ENCODE measurements at regions not wholly inside any gene's neighbourhood (a gene's known extent, or its start where the extent isn't known, plus 50 kb on each side); places are given as distances from the start of the nearest gene placed in this dataset.
A peak's percentile ranks its signal among the peaks of the same experiment; 100 is the strongest.
"Not testable (repeated sequence)": the region's sequence is repeated elsewhere in the genome, so short reads cannot be mapped to it uniquely, and the experiment has no call there.

DNA sequence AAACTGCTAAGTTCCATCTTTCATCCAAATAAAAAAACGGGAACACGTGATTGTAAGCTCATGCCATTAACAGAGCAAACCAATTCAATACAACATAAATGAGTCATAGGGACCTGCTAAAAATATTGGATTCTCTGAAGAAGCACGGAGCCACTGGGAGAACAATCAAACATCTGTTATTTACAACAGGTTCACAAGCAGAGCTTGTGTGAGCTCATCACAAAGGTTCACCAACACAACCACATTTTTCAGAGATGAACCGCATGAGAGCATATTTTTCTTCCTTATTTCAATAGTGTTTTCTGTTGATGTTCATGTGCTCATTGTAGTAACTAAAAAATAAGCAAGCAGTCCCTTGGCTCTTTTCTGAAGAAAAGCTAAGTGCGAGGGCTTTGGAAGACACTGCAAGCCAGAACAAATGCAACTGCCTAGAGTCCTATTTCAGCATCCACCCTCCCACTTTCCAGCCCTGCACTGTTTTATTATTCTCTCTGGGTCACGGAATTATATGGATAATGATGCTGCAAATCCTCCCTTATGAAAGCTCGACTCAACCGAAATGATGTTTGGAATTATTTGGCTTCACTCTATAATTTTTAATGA is 545.8 kb downstream of the LIG4 start:
- no peak for DNase-seq (ENCODE audit: low spot score)

DNA sequence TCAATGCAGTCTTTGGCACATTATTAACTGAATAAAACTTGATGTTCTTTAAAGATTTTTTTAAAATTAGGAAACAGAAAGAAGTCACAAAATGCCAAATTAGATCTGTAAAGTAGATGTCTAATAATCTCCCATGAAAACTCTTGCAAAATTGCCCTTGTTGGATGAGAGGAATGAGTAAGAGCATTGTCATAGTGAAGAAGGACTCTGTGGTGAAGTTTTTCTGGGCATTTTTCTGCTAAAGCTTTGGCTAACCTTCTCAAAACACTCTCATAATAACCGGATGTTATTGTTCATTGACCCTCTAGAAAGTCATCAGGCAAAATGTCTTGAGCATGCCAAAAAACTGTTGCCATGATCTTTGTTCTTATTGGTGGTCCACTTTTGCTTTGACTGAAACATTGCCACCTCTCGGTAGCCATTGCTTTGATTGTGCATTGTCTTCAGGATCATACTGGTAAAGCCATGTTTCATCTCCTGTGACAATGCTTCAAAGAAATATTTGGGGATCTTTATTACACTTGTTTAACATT is 549.3 kb downstream of the LIG4 start:
- no peak for DNase-seq (ENCODE audit: low spot score)

DNA sequence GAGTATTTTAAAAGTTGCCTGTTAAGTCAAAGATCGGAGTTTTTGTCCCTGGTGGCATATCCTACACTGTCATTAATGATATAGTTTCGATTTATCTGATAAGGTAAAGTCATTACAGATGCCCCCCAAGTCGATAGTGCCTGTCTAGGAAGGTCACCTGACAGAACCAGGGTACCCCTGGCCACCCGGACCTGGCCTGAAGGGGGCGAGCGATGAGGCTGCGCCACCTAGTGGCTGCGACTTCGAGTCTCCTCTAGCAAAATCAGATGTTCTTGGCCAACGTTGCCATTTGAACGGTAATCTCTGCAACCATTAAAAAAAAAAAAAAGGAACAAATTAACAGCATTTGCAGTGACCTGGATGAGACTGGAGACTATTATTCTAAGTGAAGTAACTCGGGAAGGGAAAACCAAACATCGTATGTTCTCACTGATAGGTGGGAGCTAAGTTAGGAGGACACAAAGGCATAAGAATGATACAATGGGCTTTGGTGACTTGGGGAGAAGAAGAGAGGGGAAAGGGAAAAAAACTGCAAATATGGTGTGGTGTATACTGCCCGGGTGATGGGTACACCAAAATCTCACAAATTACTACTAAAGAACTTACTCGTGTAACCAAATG is 565.1 kb downstream of the LIG4 start:
- DNase-seq (ENCODE audit: low spot score): peak; percentile 2

DNA sequence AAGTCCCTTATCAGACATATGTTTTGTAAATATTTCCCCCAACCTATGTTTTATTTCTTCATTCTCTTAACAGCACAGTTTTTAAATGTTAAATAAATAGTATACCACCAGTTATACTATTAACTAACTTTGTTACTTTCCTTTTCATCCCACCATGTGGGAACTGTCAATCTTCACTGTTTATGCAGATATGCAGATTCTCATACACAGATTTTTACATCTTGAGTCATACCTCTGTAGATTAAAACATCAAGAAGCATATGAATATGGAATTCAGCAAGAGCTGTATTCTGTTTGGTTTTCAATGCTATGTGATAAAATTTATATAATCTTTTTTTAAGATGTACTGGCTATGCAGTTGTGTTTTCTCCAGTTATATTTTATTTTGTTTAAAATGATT is 566.3 kb downstream of the LIG4 start:
- DNase-seq (ENCODE audit: low spot score): no peak

DNA sequence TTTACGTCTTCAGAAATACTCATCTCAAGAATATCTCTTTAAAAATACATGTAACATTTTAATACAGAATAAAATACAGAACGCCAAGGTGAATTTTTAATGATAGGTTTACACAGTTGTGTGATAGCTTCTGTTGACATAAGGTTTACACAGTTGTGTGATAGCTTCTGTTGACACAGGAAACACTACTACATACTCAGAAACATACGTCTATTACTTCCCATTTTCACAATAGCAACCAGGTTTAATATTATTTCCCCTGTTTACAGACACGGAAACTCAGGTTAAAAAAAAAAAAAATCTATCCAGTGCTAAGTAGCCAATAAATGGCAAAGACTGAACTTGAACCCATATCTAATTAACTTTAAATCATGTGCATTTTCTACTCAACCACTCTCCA is 571.2 kb downstream of the LIG4 start:
- DNase-seq (ENCODE audit: low spot score): no peak

DNA sequence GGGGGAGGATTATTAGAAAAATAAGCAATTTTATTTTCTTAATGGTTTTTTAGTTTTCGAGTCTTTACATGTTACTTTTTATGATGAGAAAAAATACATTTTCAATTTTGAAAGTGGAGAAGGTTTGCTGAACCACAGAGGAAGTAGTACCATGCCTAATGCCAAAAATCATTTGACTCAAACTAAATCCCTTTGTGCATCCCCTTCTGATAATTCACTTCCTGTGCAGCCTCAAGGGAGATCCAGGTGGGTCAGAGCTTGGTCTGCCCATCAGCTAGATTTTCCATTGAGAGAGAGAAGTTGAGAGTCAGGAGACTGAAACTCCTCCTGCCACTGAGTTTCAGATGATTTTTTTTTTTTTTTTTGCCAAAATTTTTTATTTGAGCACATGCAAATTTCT is 571.7 kb downstream of the LIG4 start:
- no peak for DNase-seq (ENCODE audit: low spot score)

DNA sequence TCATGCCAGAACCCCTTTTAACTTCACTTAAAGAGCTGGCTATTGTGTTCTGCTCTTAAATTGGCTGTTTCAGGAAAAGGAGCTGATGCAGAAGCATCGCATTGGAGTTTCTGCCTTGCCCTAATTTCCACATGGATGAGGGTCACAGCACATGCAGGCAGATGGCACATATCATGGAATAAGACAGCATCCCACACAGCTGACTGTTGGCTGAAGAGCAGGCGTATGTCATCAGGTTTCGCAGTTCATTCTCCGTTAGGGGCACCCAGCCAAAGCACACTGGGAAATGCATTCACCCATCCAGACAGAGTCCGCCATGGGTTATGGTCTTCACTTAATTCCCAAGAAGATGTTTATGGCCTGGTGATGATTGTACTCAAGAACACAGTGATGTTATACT is 572.5 kb downstream of the LIG4 start:
- DNase-seq (ENCODE audit: low spot score): no peak

DNA sequence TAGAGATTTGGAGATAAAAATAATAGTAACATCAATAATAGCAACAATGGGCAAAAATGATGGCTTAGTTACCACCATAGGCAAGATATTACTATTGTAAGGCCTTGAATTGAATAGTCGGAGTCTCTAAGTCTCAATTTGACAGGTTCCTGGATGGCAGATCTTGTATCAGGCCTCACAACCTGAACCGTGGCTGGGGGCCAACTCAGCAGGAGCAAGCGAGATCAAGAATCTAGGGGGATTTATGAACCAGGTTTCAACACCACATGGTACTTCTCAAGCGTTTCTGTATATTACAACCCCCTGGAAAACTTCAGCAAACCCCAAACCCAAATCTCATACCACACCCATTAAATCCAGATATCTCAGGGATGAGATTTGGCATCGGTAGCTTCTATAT is 573.8 kb downstream of the LIG4 start:
- DNase-seq (ENCODE audit: low spot score): no peak

DNA sequence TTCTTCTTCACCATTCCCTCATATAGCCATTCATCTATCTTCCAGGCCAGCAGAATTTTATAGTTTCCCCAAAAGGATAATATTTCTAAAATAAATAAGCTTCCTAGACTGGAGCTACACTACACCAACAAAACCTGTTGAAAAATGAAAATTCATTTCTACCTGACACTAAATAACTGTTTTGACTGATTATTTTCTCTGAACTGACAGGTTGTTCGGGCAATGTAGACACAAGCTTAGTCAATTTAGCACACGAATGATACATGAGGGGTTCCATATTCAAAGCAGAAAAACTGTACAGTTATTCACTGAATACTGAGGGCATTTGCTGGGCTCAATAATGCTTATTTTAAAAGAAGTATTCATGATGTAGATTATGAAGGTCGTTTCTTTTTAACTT is 589.7 kb downstream of the LIG4 start:
- no peak for DNase-seq (ENCODE audit: low spot score)

DNA sequence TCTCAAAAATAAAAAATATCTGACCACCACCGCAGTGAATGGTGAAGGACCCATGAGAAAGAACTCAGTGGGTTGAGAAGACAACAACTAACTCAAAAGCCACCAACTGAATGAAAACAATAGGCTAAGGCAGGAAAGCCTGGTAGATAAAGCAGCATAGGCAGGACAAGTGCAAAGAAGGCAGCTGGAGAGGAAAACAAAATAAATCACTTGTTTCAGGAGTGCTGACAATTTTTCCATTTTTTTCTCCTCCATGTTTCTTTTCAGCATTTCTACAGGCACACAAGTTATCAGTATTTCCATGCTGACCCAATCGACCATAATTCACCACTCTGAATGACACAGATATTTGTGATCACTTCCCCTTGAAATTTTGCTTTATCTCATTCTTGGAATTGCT is 597.8 kb downstream of the LIG4 start:
- DNase-seq (ENCODE audit: low spot score): no peak

DNA sequence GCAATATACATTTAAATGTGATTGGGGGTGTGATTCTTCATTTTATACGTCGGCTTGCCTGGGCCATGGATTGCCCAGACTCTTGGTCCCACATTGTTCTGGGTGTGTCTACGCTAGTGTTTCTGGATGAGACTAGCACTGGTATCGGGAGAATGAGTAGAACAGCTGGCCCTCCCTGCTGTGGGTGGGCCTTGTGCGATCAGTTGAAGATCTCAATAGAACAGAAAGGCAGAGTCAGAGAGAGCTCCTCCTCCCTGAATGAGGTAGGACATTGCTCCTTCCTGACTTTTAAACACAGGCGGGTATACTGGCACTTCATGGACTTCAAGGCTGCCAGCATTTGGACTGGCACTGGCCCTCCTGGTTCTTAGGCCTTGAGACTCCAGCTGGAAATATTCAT is 603.0 kb downstream of the LIG4 start:
- no peak for DNase-seq (ENCODE audit: low spot score)

DNA sequence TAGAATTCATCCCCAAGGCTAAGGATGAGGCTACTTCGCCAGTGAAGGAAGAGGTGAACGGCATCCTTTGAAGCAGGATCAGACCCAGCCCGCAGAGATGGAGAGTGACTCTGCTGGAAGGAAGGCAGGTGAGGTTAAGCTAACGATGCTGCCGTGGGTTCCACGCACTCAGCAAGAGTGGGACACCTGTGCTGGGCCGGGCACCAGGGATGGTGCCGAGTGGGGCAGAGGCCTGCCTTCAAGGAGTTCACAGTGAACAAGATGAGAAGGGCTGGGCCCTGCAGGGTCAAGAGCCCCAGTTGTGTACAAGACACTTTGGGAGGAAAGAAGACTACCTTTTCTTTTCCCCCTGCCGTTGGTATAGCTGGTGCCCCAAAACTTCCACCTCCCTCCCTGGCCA is 606.6 kb downstream of the LIG4 start:
- DNase-seq (ENCODE audit: low spot score): no peak

DNA sequence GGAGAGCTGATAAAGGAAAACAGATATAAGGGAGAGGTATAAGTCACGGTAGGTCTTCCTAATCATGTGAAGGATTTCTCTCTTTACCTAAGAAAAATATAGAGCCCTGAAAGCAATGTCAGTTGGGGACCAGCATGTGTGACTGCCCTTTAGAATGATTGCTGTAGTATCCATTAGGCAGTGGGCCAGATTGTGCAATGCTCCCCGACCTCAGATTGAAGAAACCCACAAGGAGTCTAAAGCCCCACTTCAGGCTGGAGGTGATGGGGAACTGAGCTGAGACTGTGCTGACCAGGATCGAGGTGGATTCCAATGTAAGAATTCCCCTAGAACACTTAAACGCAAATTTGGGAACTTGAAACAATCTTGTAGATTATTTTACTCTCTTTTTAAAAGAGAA is 614.4 kb downstream of the LIG4 start:
- no peak for DNase-seq (ENCODE audit: low spot score)

DNA sequence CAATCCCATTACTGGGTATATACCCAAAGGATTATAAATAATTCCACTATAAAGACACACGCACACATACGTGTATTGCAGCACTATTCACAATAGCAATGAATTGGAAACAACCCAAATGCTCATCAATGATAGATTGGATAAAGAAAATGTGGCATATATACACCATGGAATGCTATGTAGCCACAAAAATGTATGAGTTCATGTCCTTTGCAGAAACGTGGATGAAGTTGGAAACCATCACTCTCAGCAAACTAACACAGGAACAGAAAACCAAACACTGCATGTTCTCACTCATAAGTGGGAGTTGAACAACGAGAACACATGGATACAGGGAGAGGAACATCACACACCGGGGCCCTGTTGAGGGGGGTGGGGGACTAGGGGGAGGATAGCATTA is 619.0 kb downstream of the LIG4 start:
- DNase-seq (ENCODE audit: low spot score): not testable (repeated sequence)

DNA sequence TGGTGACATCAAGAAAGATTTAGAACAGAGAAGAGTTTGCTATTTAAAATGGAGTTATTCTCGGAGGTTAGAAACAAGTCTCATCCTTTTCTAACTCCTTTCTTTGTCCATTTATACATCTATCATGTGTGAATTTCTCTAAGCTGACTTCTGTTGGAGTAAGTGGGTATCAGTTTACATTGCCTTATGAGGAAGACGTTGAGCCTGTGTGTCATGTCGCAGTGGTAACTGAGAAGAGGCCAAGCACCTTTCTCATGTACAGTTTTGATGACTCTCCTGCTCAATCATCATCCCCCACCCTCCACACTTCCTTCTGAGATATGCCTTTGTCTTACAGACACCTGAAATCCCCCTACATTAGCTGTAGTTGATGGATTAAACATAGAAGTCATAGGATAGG is 624.8 kb downstream of the LIG4 start:
- no peak for DNase-seq (ENCODE audit: low spot score)

DNA sequence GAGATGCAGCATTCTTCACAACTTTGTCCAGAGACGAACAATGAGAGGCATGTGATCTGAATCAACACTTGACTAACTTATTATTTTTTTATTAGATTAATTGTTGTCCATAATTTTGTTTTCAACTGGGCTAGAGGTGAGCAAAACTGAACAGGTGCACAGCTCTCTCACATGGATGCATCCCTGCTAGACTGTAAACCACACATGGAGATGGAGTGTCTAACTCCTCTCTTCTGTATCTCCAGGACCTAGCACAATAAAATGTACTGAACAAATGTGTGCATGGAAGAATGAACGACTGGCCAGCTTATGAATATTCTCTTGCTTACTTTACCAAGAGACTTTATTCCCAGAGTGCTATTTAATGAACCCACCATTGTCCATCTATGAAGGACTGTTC is 627.7 kb downstream of the LIG4 start:
- no peak for DNase-seq (ENCODE audit: low spot score)

DNA sequence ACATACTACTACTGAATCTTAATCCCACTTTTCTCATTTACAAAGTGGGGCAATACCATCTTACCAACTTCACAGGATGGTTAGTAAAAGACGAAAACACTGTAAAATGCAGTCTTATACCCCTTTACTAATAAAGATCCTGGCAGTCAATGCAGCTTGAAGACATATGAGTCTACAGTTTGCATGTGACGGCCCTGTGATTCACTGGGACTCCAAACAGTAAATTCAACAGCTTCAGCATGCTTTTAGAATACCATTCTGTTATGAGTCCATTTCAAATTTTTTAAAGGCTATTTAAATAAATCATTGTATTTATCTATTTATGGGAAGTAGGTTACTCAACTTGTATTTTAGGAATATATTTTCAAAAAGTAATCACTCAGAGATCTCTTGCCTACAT is 629.1 kb downstream of the LIG4 start:
- no peak for DNase-seq (ENCODE audit: low spot score)

DNA sequence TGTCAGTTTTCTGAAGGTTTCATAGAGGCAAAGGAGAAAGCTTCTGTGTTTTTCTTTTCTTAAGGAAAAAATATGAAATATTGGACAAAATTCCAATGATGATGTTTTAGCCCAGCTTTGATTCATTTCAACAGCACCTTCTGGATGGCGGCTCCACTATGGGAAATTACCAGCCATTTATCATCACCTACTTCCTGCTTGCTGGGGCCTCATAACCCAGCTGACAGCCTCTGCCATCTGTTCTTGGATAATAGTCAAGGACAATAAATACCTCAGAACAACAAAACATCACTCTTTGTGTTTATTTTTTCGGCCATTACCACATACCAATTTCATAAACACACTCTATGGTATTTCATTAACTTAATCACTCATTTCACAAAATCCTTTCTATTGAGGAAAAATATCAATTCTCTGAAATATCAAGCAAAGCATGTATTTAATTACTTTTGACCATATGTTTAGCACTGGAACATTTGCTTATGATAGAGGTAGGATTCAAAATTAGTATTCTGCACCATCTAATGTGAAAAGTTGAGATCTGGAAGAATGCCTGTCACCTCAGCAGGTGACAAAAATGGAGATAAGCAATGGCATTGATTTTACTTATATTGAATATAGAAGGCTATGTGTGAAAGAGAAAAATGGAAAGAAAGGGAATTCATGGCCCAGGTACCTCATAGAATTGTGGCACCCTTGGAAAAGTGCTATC is 629.7 kb downstream of the LIG4 start:
- DNase-seq (ENCODE audit: low spot score): no peak

DNA sequence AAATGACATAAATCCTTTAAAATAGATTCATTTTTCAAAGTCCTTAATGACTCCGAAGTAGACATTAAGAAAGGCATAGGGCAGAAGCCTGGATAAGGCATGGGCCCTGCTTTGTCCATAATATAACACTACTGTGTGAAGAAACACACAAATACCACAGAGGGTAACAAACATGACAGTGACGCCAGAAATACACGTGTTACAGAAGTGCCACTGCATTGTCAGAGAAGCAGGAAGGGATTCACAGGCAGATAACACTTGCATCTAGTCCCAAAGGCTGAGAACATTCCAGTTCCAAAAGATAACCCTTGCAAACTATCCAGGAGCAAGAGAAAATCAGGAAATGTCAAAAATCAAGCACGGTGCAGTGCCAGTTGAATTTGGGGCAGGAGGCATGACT is 633.2 kb downstream of the LIG4 start:
- DNase-seq (ENCODE audit: low spot score): no peak

DNA sequence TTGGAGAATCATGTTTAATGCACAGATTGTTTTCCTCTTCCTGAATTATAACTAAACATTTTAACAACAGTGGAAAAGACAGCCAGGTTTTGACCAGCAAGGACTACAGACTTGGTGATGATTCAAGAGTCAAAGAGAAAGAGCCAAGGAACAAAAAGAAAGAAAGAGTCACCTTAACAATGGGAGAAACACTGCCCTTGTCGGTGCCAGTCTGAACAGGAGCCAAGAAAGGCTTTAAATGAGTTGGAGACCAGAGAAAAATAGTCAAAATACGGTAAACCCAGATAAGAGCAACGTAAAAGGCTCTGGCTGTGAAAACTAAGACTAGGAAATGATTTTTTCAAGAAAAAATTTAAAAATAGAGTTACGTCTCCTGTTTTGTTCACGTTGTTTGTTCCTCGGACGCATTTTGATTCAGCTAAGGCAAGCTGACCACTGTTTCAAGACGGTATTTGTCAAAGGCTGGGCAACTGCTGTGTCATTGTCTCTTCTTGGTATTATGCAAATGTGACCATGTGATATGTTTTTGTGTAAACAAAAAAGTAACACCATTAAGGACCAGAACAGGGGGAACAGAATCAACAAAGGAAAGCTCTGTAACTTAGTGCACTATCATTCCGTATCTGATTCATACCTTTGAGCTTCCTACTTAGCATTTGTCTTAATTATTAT is 634.5 kb downstream of the LIG4 start:
- no peak for DNase-seq (ENCODE audit: low spot score)

DNA sequence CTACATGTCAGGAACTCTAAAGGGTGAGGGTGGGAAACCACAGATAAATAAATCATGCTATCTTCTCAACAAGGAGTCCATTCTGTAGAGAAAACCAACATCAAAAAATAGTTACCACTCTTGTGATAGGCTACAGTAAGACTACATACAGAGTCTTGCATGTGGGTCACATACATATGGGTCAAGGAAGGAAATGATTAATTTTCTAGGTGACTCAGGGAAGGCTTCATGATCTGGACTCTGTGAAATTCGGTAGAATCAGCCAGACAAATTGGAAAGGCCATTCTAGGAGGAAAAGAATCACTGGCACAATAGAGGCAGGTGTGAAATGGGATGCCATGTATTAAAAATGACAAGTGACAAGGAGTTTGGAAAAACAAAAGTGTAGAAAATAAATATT is 638.9 kb downstream of the LIG4 start:
- no peak for DNase-seq (ENCODE audit: low spot score)

DNA sequence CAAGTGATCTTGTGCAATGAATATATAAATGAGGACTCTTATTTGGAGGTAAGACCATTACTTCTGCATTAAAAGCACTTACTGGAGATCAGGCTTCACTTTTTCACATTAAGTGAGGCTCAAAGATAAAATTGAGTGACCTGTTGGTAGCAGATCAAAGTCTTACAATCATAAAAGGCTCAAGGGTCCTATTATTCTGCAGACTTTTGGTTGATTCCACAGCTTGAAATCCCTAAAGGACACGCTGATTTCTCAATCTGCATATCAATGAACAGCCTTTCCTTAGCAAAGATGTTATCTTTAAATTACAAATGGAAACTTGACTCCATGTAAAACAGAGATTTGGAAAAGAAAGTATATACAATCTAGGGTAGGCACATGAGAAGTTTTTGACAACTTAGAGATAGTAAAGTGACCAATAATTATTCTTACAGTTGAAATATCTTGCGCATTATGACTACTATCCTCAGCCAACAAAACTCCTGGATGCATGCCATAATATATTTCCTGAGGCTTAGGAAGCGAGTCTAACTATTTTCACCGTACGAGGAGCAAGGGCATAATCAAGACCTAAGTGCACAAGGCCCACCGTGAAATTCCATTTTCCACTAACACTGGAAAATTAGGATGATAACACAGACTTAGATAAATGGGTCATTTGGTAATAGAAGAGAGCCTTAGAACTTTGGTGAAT is 640.7 kb downstream of the LIG4 start:
- no peak for DNase-seq (ENCODE audit: low spot score)

Measured in germinal center (tissue), 1 donor.